VCaP (cell line): ENCODE measurements at regions not wholly inside any gene's neighbourhood (a gene's known extent, or its start where the extent isn't known, plus 50 kb on each side); places are given as distances from the start of the nearest gene placed in this dataset.

Source experiments
- H3K27ac ChIP-seq: fragments of 450-650 bp; 2 replicates; pipeline ENCODE4 v1.5.1; 2017
- CTCF ChIP-seq: fragments of 450-650 bp; conservative IDR thresholded peaks from 2 replicates; pipeline ENCODE4 v1.5.1; 2017; ENCODE audit warnings: mild to moderate bottlenecking, moderate library complexity

DNA sequence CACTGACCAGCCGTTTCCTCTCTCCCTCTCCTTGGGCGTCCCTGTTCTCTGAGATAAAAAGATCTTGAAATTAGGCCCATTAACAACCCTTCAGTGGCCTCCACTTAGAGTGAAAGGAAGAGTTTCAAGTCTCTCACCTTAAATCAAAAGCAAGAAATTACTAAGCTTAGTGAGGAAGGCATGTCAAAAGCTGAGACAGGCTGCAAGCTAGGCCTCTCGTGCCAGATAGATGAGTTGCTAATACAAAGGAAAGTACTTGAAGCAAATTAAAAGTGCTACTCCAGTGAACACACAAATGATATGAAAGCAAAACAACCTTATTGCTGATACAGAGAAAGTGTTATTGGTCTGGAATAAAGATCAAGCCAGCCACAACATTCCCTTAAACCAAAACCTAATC, 331.3 kb upstream of the SEMA6A start:
- H3K27ac ChIP-seq, result no peak overlapping the region
- no peak for TF ChIP-seq CTCF

DNA sequence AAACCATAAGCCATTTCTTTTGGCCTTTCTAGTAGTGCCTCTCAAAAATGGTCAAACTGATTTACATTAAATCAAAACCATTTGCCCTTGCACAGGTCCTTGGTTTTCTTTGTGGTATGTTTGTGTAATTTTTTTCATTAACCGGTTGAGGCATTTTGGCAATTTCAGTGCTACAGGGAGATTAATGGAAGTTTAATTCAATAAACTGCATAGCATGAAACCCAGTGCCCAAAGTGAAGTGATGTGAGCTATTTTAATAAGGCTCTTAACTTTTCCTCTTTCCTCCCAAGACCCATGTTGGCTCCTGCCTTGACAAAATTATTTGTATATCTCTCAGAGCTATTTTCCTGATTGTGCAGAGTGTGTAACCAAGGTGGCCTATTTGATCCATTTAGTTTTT, 326.2 kb upstream of the SEMA6A start:
- no peak overlapping the region for H3K27ac ChIP-seq
- TF ChIP-seq CTCF, result no peak

- H3K27ac ChIP-seq, result no peak overlapping the region
- TF ChIP-seq CTCF, result no peak
Observed at GRCh38 chr5:116898917-116899316, 324.3 kb upstream of the SEMA6A start.

DNA sequence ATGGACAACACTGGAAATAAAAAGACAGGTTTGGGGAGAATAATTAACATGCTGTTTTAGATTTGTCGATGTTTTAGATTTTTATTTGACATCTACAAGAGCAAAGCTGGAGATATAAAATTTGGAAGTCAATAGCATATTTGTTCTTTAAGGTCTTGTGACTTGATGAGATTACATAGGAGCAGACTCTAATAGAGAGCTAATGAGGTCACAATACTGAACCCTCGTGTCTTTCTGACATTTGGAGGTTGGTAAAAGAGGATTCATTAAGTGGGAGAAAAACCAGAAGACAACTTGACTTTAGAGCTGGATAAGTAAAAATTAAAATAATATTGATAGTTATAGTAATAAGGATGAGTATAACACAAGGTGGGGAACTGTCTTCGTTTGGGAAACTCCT, 322.7 kb upstream of the SEMA6A start:
- no peak overlapping the region for H3K27ac ChIP-seq
- TF ChIP-seq CTCF, result no peak

- no peak overlapping the region for H3K27ac ChIP-seq
- TF ChIP-seq CTCF, result no peak
Observed at GRCh38 chr5:116896001-116896400, 321.4 kb upstream of the SEMA6A start.

DNA sequence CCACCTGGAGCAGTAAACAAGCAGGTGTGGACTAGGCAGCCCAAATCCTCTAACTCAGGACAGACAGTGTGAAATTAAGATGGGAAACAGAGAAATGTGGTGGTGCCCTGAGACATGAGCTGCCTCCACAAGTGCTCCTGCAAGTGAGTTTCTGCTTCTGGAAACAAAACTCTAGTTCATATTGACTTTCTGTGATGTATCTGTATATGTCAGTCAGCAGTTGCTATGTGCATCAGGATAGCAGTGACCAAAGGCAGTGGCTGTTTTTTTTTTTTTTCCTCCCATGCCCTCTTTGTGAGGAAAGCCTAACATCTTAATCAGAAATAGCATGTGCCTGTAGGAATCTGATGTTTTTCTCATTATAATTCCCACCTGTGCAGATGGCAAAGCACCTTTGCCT, 318.4 kb upstream of the SEMA6A start:
- no peak for TF ChIP-seq CTCF
- no peak overlapping the region for H3K27ac ChIP-seq

- TF ChIP-seq CTCF, result no peak
- no peak overlapping the region for H3K27ac ChIP-seq
Observed at GRCh38 chr5:116887104-116887503, 312.5 kb upstream of the SEMA6A start.

DNA sequence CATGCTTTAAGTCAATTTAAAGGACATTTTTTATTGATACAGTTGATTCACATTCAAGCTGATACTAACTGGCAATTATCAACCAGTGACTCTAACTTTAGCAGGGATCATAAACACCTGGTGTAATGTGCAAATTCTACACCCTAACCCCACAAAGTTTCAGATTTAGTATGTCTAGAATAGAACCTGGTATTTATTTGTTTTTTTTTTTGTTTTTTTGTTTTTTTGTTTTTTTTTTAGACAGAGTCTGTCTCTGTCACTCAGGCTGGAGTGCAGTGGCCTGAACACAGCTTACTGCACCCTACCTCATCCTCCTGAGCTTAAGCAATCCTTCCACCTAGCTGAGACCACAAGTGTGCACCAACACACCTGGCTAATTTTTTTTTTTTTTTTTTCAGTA, 311.2 kb upstream of the SEMA6A start:
- no peak for TF ChIP-seq CTCF
- H3K27ac ChIP-seq, result no peak overlapping the region
